Stimulated activated CD8-positive, alpha-beta memory T cell treated with anti-CD3 and anti-CD28 coated beads, Interleukin-12 subunit alpha, Interleukin-12 subunit beta, amount 100 ng/mL, for 24 hours (primary cell): ENCODE measurements at regions not wholly inside any gene's neighbourhood (a gene's known extent, or its start where the extent isn't known, plus 50 kb on each side); places are given as distances from the start of the nearest gene placed in this dataset.

Experiments
- DNase-seq: peaks from one replicate; pipeline ENCODE4 v3.0.0-alpha.2; 2020; ENCODE audit errors: extremely low read depth

- no peak for DNase-seq
Observed at GRCh38 chr1:219401724-219402625, 210.9 kb downstream of the ZC3H11B start.

GRCh38 chr1:219399446-219399845 is 213.5 kb downstream of the ZC3H11B start:
- no peak for DNase-seq

GRCh38 chr1:219398815-219399396 is 214.0 kb downstream of the ZC3H11B start:
- no peak for DNase-seq

- DNase-seq = no peak
Observed at GRCh38 chr1:219397511-219397910, 215.4 kb downstream of the ZC3H11B start.

- no peak for DNase-seq
Observed at GRCh38 chr1:219391297-219391696, 217.6 kb downstream of the LYPLAL1 start.

- DNase-seq = no peak
Observed at GRCh38 chr1:219387211-219387610, 213.5 kb downstream of the LYPLAL1 start.

GRCh38 chr1:219385787-219386427 is 212.2 kb downstream of the LYPLAL1 start:
- DNase-seq = no peak

GRCh38 chr1:219383281-219383680 is 209.6 kb downstream of the LYPLAL1 start:
- DNase-seq = no peak

GRCh38 chr1:219381396-219381795 is 207.7 kb downstream of the LYPLAL1 start:
- no peak for DNase-seq

GRCh38 chr1:219380463-219380862 is 206.8 kb downstream of the LYPLAL1 start:
- DNase-seq = no peak

- DNase-seq = no peak
Observed at GRCh38 chr1:219379691-219380090, 206.0 kb downstream of the LYPLAL1 start.

GRCh38 chr1:219374636-219375035 is 201.0 kb downstream of the LYPLAL1 start:
- DNase-seq = no peak

GRCh38 chr1:219374046-219374566 is 200.4 kb downstream of the LYPLAL1 start:
- DNase-seq = no peak

GRCh38 chr1:219373616-219373935 is 199.9 kb downstream of the LYPLAL1 start:
- no peak for DNase-seq

- DNase-seq = no peak
Observed at GRCh38 chr1:219372916-219373615, 199.4 kb downstream of the LYPLAL1 start.

GRCh38 chr1:219371471-219371870 is 197.8 kb downstream of the LYPLAL1 start:
- DNase-seq = no peak

- no peak for DNase-seq
Observed at GRCh38 chr1:219367496-219367895, 193.8 kb downstream of the LYPLAL1 start.

GRCh38 chr1:219365451-219365850 is 191.8 kb downstream of the LYPLAL1 start:
- DNase-seq = no peak

- DNase-seq = no peak
Observed at GRCh38 chr1:219362702-219363101, 189.0 kb downstream of the LYPLAL1 start.

GRCh38 chr1:219359126-219359525 is 185.4 kb downstream of the LYPLAL1 start:
- DNase-seq = no peak

- no peak for DNase-seq
Observed at GRCh38 chr1:219358080-219358479, 184.4 kb downstream of the LYPLAL1 start.

GRCh38 chr1:219354962-219355361 is 181.3 kb downstream of the LYPLAL1 start:
- no peak for DNase-seq
